K562 (cell line): ENCODE measurements at regions not wholly inside any gene's neighbourhood (a gene's known extent, or its start where the extent isn't known, plus 50 kb on each side); places are given as distances from the start of the nearest gene placed in this dataset.

Experiments used
- CC2D1A ChIP-seq: fragments of 450-650 bp; IDR thresholded peaks from 2 replicates; pipeline ENCODE4 v1.6.1; 2017; ENCODE audit warnings: mild to moderate bottlenecking
- CSDE1 ChIP-seq, 2 experiments: fragments of 450-650 bp; IDR thresholded peaks; 2 replicates each; pipeline ENCODE4 v1.6.1; 2016; ENCODE audit warnings: mild to moderate bottlenecking in 1 of 2
- FOXO4 ChIP-seq: fragments of 450-650 bp; formaldehyde crosslinking; IDR thresholded peaks from 2 replicates; pipeline ENCODE4 v1.4.0; 2020; ENCODE audit warnings: mild to moderate bottlenecking, moderate library complexity
- IRF1 ChIP-seq: sonication (generic); formaldehyde crosslinking; IDR thresholded peaks from 2 replicates; pipeline ENCODE4 v1.8.0; 2022; ENCODE audit warnings: missing genetic modification reagents, mild to moderate bottlenecking, borderline replicate concordance
- KDM4B ChIP-seq, 2 experiments: fragments of 450-650 bp in 1 of 2; sonication (generic) in 1 of 2; IDR thresholded peaks; 2 replicates each; pipeline ENCODE4 v1.6.1; 2016 to 2017; ENCODE audit warnings: borderline replicate concordance in 2 of 2, antibody characterized with exemption in 1 of 2, low read depth in 1 of 2, mild to moderate bottlenecking in 1 of 2
- NR3C1 ChIP-seq: sonication (generic); formaldehyde crosslinking; IDR thresholded peaks from 2 replicates; pipeline ENCODE4 v1.8.1; 2022; ENCODE audit warnings: missing genetic modification reagents
- PTTG1 ChIP-seq: fragments of 450-650 bp; IDR thresholded peaks from 2 replicates; pipeline ENCODE4 v1.6.1; 2016; ENCODE audit warnings: low read depth, mild to moderate bottlenecking, missing genetic modification characterization, missing compliant biosample characterization
- RBM25 ChIP-seq: fragments of 200-400 bp; formaldehyde crosslinking; IDR thresholded peaks from 2 replicates; pipeline ENCODE4 v1.6.1; 2018; ENCODE audit warnings: low read length, low read depth, moderate library complexity; ENCODE audit not compliant: severe bottlenecking
- SRF ChIP-seq, 2 experiments: fragments of 250-450, 450-650 bp in 1 of 2; sonication (Bioruptor Pico) in 1 of 2; sonication (generic) in 1 of 2; formaldehyde crosslinking; IDR thresholded peaks; 2 replicates each; pipeline versions ENCODE4 v1.5.0 to v1.5.1; 2020 to 2022; ENCODE audit warnings: mild to moderate bottlenecking in 1 of 2, missing genetic modification reagents in 1 of 2
- TAL1 ChIP-seq: fragments of 450-650 bp; IDR thresholded peaks from 2 replicates; pipeline ENCODE4 v1.6.1; 2016; ENCODE audit warnings: mild to moderate bottlenecking
- THAP7 ChIP-seq: fragments of 250-450 bp; sonication (Bioruptor Pico); IDR thresholded peaks from 2 replicates; pipeline ENCODE4 v1.5.0; 2021
- TRIM24 ChIP-seq, 2 experiments: fragments of 450-650 bp; IDR thresholded peaks; 2 replicates each; pipeline ENCODE4 v1.6.1; 2016
- XRCC4 ChIP-seq: IDR thresholded peaks from one replicate; pipeline ENCODE4 v1.6.1; 2011; ENCODE audit not compliant: insufficient read depth, insufficient read length; ENCODE audit errors: extremely low read depth
- ZBTB1 ChIP-seq: sonication (generic); formaldehyde crosslinking; IDR thresholded peaks from 2 replicates; pipeline ENCODE4 v1.8.1; 2023; ENCODE audit warnings: missing genetic modification reagents, low read depth, mild to moderate bottlenecking, borderline replicate concordance
- ZNF589 ChIP-seq: fragments of 200-800 bp; sonication (Bioruptor generic); IDR thresholded peaks from 2 replicates; pipeline ENCODE4 v1.6.1; 2016; ENCODE audit warnings: low read depth, missing genetic modification characterization, missing compliant biosample characterization
- ZSCAN32 ChIP-seq: fragments of 450-650 bp; formaldehyde crosslinking; IDR thresholded peaks from 2 replicates; pipeline ENCODE4 v1.4.0; 2020; ENCODE audit warnings: mild to moderate bottlenecking, moderate library complexity

- TF ChIP-seq TAL1 (no peak), CSDE1 (IDR thresholded peaks at IDR 0.05) (no peak), SRF (CRISPR knock-in tag; IDR thresholded peaks at IDR 0.05) (no peak), CC2D1A (no peak), RBM25 (no peak), ZSCAN32 (CRISPR knock-in tag) (no peak), IRF1 (CRISPR knock-in tag) (no peak), KDM4B (IDR thresholded peaks at IDR 0.05; ENCODE audit: borderline replicate concordance in 2 of 2, low read depth in 1 of 2) (no peak), THAP7 (no peak), ZNF589 (CRISPR knock-in tag) (no peak), NR3C1 (CRISPR knock-in tag) (no peak), XRCC4 (no peak), TRIM24 (IDR thresholded peaks at IDR 0.05) (no peak), PTTG1 (tag) (no peak), FOXO4 (CRISPR knock-in tag) (no peak), ZBTB1 (CRISPR knock-in tag) (no peak)
Measured at GRCh38 chr20:52616629-52617028, 355.5 kb upstream of the TSHZ2 start (continued).
